Astrocyte (in vitro differentiated cells and primary cell): ENCODE measurements at regions not wholly inside any gene's neighbourhood (a gene's known extent, or its start where the extent isn't known, plus 50 kb on each side); places are given as distances from the start of the nearest gene placed in this dataset.

ENCODE experiments used
- DNase-seq: peaks from one replicate; pipeline ENCODE4 v3.0.0-alpha.2; 2010; ENCODE audit warnings: low read depth
- FAIRE-seq: peaks from 2 replicates; lab custom pipeline; 2011; peaks lifted over from hg19 to GRCh38; lab: Jason Lieb, UNC
- H2AFZ ChIP-seq: 2 replicates; pipeline ENCODE4 v1.6.0; 2012; ENCODE audit warnings: low read depth, low read length, inconsistent platforms
- H3K27ac ChIP-seq: 2 replicates; pipeline ENCODE4 v1.5.1; 2011; ENCODE audit warnings: low read depth, low read length, inconsistent platforms
- H3K27me3 ChIP-seq: 2 replicates; pipeline ENCODE4 v1.6.0; 2011; ENCODE audit warnings: low read length, inconsistent platforms; ENCODE audit not compliant: insufficient read depth
- H3K36me3 ChIP-seq: 2 replicates; pipeline ENCODE4 v1.5.1; 2011; ENCODE audit warnings: low read length, inconsistent platforms; ENCODE audit not compliant: insufficient read depth
- H3K4me1 ChIP-seq: 2 replicates; pipeline ENCODE4 v1.5.1; 2011; ENCODE audit warnings: low read length, inconsistent platforms; ENCODE audit not compliant: insufficient read depth
- H3K4me2 ChIP-seq: 2 replicates; pipeline ENCODE4 v1.6.0; 2012; ENCODE audit warnings: low read length, inconsistent platforms
- H3K4me3 ChIP-seq: 2 replicates; pipeline ENCODE4 v1.5.1; 2011; ENCODE audit warnings: low read depth, mild to moderate bottlenecking, low read length, inconsistent platforms; ENCODE audit not compliant: insufficient read depth
- H3K79me2 ChIP-seq: 2 replicates; pipeline ENCODE4 v1.6.0; 2012; ENCODE audit warnings: mild to moderate bottlenecking, low read length, inconsistent platforms; ENCODE audit not compliant: insufficient read depth
- H3K9ac ChIP-seq: 2 replicates; pipeline ENCODE4 v1.6.0; 2012; ENCODE audit warnings: mild to moderate bottlenecking, low read length, inconsistent platforms
- H3K9me3 ChIP-seq: 2 replicates; pipeline ENCODE4 v1.5.1; 2012; ENCODE audit warnings: low read depth, mild to moderate bottlenecking, low read length, inconsistent platforms; ENCODE audit not compliant: insufficient read depth
- H4K20me1 ChIP-seq: 2 replicates; pipeline ENCODE4 v1.6.0; 2012; ENCODE audit warnings: low read length, inconsistent platforms; ENCODE audit not compliant: insufficient read depth
- H3K27ac Mint-ChIP-seq: one replicate; pipeline ENCODE4 v1.8.0; 2021; ENCODE audit warnings: mild to moderate bottlenecking, mixed read lengths; ENCODE audit not compliant: unreplicated experiment
- H3K27me3 Mint-ChIP-seq: one replicate; pipeline ENCODE4 v1.8.0; 2021; ENCODE audit warnings: low read depth, mixed read lengths; ENCODE audit not compliant: unreplicated experiment
- H3K36me3 Mint-ChIP-seq: one replicate; pipeline ENCODE4 v1.8.0; 2021; ENCODE audit warnings: low read depth, mixed read lengths; ENCODE audit not compliant: unreplicated experiment
- H3K4me1 Mint-ChIP-seq: one replicate; pipeline ENCODE4 v1.8.0; 2021; ENCODE audit warnings: low read depth, mixed read lengths; ENCODE audit not compliant: unreplicated experiment
- H3K4me3 Mint-ChIP-seq: one replicate; pipeline ENCODE4 v1.8.0; 2021; ENCODE audit warnings: mild to moderate bottlenecking, moderate library complexity, mixed read lengths; ENCODE audit not compliant: unreplicated experiment
- H3K9me3 Mint-ChIP-seq: one replicate; pipeline ENCODE4 v1.8.0; 2021; ENCODE audit warnings: mild to moderate bottlenecking, mixed read lengths; ENCODE audit not compliant: unreplicated experiment
- CTCF ChIP-seq: IDR thresholded peaks from 2 replicates; pipeline ENCODE4 v1.5.1; 2011; ENCODE audit warnings: low read depth, mild to moderate bottlenecking, inconsistent platforms, low read length, moderate library complexity; ENCODE audit not compliant: insufficient read depth
- EZH2 ChIP-seq: IDR thresholded peaks from 2 replicates; pipeline ENCODE4 v1.6.1; 2012; ENCODE audit warnings: mild to moderate bottlenecking, low read length, inconsistent platforms; ENCODE audit not compliant: insufficient read depth

- Mint-ChIP-seq H3K4me1 (no peaks in the 10 kb centered on the region), H3K9me3 (no peaks in the 10 kb centered on the region), H3K4me3 (no peak overlapping the region), H3K27me3 (no peaks in the 10 kb centered on the region), H3K36me3 (no peaks in the 10 kb centered on the region), H3K27ac (peak overlapping the region; percentile 55)
- Histone ChIP-seq H3K27ac (no peak overlapping the region), H3K9me3 (no peaks in the 10 kb centered on the region), H4K20me1 (no peaks in the 10 kb centered on the region), H3K9ac (no peak overlapping the region), H3K27me3 (no peaks in the 10 kb centered on the region), H3K4me3 (no peak overlapping the region), H2AFZ (no peak overlapping the region), H3K4me2 (no peak overlapping the region), H3K4me1 (no peaks in the 10 kb centered on the region), H3K79me2 (no peaks in the 10 kb centered on the region), H3K36me3 (no peaks in the 10 kb centered on the region)
- TF ChIP-seq EZH2: no peak
- FAIRE-seq (no peak), DNase-seq (no peak)
Observed at GRCh38 chr1:195462152-195462551, 1146.1 kb downstream of the KCNT2 start.

GRCh38 chr1:195458365-195458764 lies 1149.9 kb downstream of the KCNT2 start:
- no peak overlapping the region for H3K27ac ChIP-seq
- H3K4me2 ChIP-seq: no peak overlapping the region
- no peaks in the 10 kb centered on the region for H4K20me1 ChIP-seq
- no peak overlapping the region for H3K9ac ChIP-seq
- H2AFZ ChIP-seq: no peak overlapping the region
- Mint-ChIP-seq H3K36me3 (no peaks in the 10 kb centered on the region), H3K27ac (no peak overlapping the region), H3K4me1 (no peaks in the 10 kb centered on the region), H3K4me3 (no peak overlapping the region), H3K9me3 (no peaks in the 10 kb centered on the region), H3K27me3 (no peaks in the 10 kb centered on the region)
- H3K27me3 ChIP-seq: no peaks in the 10 kb centered on the region
- H3K4me1 ChIP-seq: no peaks in the 10 kb centered on the region
- H3K36me3 ChIP-seq: no peaks in the 10 kb centered on the region
- FAIRE-seq (no peak), DNase-seq (no peak)
- TF ChIP-seq CTCF (no peak), EZH2 (no peak)
- no peaks in the 10 kb centered on the region for H3K9me3 ChIP-seq
- no peak overlapping the region for H3K4me3 ChIP-seq
- H3K79me2 ChIP-seq: no peaks in the 10 kb centered on the region

GRCh38 chr1:195450794-195451193 lies 1157.4 kb downstream of the KCNT2 start:
- H2AFZ ChIP-seq: no peak overlapping the region
- no peak overlapping the region for H3K4me2 ChIP-seq
- no peaks in the 10 kb centered on the region for H3K27me3 Mint-ChIP-seq
- no peaks in the 10 kb centered on the region for H3K4me1 Mint-ChIP-seq
- TF ChIP-seq CTCF (no peak), EZH2 (no peak)
- H3K27me3 ChIP-seq: no peaks in the 10 kb centered on the region
- no peak overlapping the region for H3K27ac ChIP-seq
- no peaks in the 10 kb centered on the region for H3K79me2 ChIP-seq
- H3K27ac Mint-ChIP-seq: no peak overlapping the region
- no peak overlapping the region for H3K9ac ChIP-seq
- no peaks in the 10 kb centered on the region for H3K36me3 Mint-ChIP-seq
- no peaks in the 10 kb centered on the region for H3K9me3 ChIP-seq
- H4K20me1 ChIP-seq: no peaks in the 10 kb centered on the region
- H3K36me3 ChIP-seq: no peaks in the 10 kb centered on the region
- H3K4me3 ChIP-seq: no peak overlapping the region
- no peaks in the 10 kb centered on the region for H3K4me1 ChIP-seq
- DNase-seq: no peak
- no peak for FAIRE-seq
- no peak overlapping the region for H3K4me3 Mint-ChIP-seq
- H3K9me3 Mint-ChIP-seq: peaks cover 2% of the 10 kb centered on the region
